ENCODE measurements at regions not wholly inside any gene's neighbourhood (a gene's known extent, or its start where the extent isn't known, plus 50 kb on each side); places are given as distances from the start of the nearest gene placed in this dataset.

- TF ChIP-seq, protein P1, sequence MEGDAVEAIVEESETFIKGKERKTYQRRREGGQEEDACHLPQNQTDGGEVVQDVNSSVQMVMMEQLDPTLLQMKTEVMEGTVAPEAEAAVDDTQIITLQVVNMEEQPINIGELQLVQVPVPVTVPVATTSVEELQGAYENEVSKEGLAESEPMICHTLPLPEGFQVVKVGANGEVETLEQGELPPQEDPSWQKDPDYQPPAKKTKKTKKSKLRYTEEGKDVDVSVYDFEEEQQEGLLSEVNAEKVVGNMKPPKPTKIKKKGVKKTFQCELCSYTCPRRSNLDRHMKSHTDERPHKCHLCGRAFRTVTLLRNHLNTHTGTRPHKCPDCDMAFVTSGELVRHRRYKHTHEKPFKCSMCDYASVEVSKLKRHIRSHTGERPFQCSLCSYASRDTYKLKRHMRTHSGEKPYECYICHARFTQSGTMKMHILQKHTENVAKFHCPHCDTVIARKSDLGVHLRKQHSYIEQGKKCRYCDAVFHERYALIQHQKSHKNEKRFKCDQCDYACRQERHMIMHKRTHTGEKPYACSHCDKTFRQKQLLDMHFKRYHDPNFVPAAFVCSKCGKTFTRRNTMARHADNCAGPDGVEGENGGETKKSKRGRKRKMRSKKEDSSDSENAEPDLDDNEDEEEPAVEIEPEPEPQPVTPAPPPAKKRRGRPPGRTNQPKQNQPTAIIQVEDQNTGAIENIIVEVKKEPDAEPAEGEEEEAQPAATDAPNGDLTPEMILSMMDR (IDR thresholded peaks at IDR 0.05), result no peak
- no peak for DNase-seq (ENCODE audit: low spot score)
Observed at GRCh38 chr22:48224332-48224731, 1461.9 kb downstream of the TBC1D22A start.

GRCh38 chr22:48223488-48224190 is 1461.2 kb downstream of the TBC1D22A start:
- ATAC-seq (ENCODE audit: low FRiP score) (no peak), DNase-seq (ENCODE audit: low spot score) (no peak)
- TF ChIP-seq, protein P1 (IDR thresholded peaks at IDR 0.05), result no peak

More at GRCh38 chr22:48224332-48224731, 1461.9 kb downstream of the TBC1D22A start:
- ATAC-seq (ENCODE audit: low FRiP score), result no peak

DNA sequence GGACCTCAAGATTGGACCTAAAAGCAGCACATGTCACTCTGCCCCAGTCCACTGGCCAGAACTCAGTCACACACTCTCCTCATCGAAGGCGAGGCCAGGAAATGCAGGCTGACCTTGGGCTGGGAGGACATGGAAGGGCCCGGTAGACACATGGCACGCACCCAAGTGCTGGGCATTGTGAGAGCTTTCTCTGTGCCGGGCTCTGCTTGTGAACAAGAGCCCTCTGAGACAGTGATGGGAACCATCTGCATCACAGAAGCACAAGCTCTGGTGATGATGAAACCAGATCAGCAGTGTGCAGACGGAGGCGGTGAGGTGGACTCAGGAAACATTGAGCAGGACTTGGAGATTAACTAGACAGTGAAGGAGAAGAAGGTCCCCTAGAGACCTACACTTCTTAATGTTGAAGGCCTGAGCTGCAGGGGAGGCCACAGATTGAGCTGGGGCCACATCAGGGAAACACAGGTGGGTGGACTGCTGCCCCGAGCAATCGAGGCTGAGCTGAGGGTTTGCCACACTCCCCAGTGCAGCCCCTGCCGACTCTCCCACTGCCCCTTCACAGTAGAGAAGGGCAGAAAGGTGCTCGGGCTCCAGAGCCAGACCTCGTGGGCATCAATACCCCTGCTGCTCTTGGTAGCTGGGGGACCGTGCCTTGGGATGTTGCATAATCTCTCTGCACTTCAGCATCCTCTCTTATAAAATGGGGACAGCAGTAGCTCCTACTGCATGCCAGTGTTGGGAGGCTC is 1460.5 kb downstream of the TBC1D22A start:
- ATAC-seq (ENCODE audit: low FRiP score) (no peak), DNase-seq (ENCODE audit: low spot score) (no peak)
- TF ChIP-seq, protein P1 (IDR thresholded peaks at IDR 0.05), result no peak

DNA sequence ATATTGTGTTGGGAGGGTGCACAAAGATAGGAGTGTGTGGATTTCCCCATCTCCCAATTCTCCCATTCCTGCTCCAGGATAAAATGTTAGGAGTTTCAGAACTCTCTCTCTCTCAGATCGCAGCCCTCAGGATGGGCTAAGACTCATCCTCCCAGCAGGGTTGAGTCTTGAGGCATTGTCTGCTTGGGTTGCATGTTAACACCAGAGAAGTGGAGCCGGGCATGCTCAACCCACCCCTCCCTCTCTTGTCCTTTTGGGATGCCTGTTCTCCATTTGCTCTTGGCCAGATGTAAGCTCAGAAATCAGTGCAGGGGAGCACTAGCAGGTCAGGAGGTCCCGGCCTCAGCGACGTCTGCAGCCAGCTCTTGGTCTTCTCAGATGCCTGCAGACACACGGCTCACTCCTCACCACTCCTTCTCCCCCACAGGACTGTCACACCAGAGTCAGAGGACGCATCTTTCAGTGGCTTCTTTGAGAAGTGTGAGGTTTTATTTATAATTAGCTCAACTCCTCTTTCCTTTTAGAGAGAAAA is 1456.5 kb downstream of the TBC1D22A start:
- no peak for ATAC-seq (ENCODE audit: low FRiP score)
- no peak for DNase-seq (ENCODE audit: low spot score)
- TF ChIP-seq, protein P1 (IDR thresholded peaks at IDR 0.05), result no peak

DNA sequence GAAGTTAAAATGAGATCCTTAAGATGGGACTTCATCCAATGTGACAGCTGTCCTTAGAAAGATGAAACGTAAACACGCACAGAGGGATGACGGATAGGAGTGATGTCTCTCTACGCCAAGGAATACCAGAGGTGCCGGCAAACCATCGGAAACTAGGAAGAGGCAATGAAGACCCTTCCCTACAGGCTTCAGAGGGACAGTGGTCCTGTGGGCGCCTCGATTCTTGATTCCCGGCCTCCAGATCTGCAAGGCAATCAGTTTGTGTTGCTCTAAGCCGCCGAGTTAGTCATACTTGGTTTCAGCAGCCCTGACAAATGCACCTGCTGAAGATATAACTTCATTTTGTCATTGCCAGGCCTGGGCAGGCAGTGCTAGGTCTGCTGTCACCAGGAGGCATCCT is 1455.1 kb downstream of the TBC1D22A start:
- ATAC-seq (ENCODE audit: low FRiP score) (no peak), DNase-seq (ENCODE audit: low spot score) (no peak)

DNA sequence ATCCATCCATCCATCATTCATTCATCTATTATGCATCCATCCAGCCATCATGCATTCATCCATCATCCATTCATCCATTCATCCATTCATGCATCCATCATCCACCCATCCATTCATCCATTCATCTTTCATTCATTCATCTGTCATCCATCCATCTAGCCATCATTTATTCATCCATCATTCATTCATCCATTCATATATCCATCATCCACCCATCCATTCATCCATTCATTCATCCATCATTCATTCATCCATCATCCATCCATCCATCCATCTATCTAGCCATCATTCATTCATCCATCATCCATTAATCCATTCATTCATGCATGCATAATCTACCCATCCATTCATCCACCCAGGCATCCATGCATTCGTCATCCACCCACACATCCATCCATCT is 1450.3 kb downstream of the TBC1D22A start:
- TF ChIP-seq, protein P1 (IDR thresholded peaks at IDR 0.05), result no peak
- ATAC-seq (ENCODE audit: low FRiP score), result no peak
- no peak for DNase-seq (ENCODE audit: low spot score)

More for the DNA sequence above, 1455.1 kb downstream of the TBC1D22A start:
- TF ChIP-seq, protein P1 (IDR thresholded peaks at IDR 0.05), result no peak

All from omental fat pad (tissue), 3 donors.